Hematopoietic multipotent progenitor cell treated with erythropoietin and hydrocortisone succinate and interleukin-3 and kit ligand, for 6 days (in vitro differentiated cells): ENCODE measurements at regions not wholly inside any gene's neighbourhood (a gene's known extent, or its start where the extent isn't known, plus 50 kb on each side); places are given as distances from the start of the nearest gene placed in this dataset.

ENCODE experiments used
- DNase-seq: peaks from one replicate; pipeline ENCODE4 v3.0.0-alpha.2; 2015

- no peak for DNase-seq
These were observed 219.0 kb upstream of the TPM1 start for GRCh38 chr15:62823561-62823960.

- DNase-seq, result no peak
These were observed 218.2 kb upstream of the TPM1 start for GRCh38 chr15:62824111-62825015.

GRCh38 chr15:62825191-62825590 lies 217.4 kb upstream of the TPM1 start:
- no peak for DNase-seq

GRCh38 chr15:62826561-62826960 lies 216.0 kb upstream of the TPM1 start:
- no peak for DNase-seq

GRCh38 chr15:62828364-62828763 lies 214.2 kb upstream of the TPM1 start:
- no peak for DNase-seq

GRCh38 chr15:62832231-62832630 lies 210.3 kb upstream of the TPM1 start:
- DNase-seq, result no peak

- no peak for DNase-seq
These were observed 208.9 kb upstream of the TPM1 start for GRCh38 chr15:62833646-62834045.

GRCh38 chr15:62834686-62835329 lies 207.7 kb upstream of the TPM1 start:
- no peak for DNase-seq

GRCh38 chr15:62835351-62835750 lies 207.2 kb upstream of the TPM1 start:
- peak; percentile 30 for DNase-seq

- DNase-seq, result no peak
These were observed 206.8 kb upstream of the TPM1 start for GRCh38 chr15:62835762-62836161.

- no peak for DNase-seq
These were observed 201.8 kb upstream of the TPM1 start for GRCh38 chr15:62840526-62841268.

GRCh38 chr15:62841269-62841628 lies 201.3 kb upstream of the TPM1 start:
- no peak for DNase-seq

- DNase-seq, result no peak
These were observed 200.5 kb upstream of the TPM1 start for GRCh38 chr15:62841891-62842559.

- DNase-seq, result no peak
These were observed 199.2 kb upstream of the TPM1 start for GRCh38 chr15:62843311-62843710.

GRCh38 chr15:62844564-62845240 lies 197.8 kb upstream of the TPM1 start:
- DNase-seq, result no peak

GRCh38 chr15:62845241-62846126 lies 197.1 kb upstream of the TPM1 start:
- no peak for DNase-seq

- no peak for DNase-seq
These were observed 196.3 kb upstream of the TPM1 start for GRCh38 chr15:62846131-62846804.

GRCh38 chr15:62846805-62847495 lies 195.6 kb upstream of the TPM1 start:
- DNase-seq, result no peak

- peak; percentile 74 for DNase-seq
These were observed 194.6 kb upstream of the TPM1 start for GRCh38 chr15:62847900-62848489.

GRCh38 chr15:62848632-62849050 lies 193.9 kb upstream of the TPM1 start:
- no peak for DNase-seq
